ENCODE measurements at regions not wholly inside any gene's neighbourhood (a gene's known extent, or its start where the extent isn't known, plus 50 kb on each side); places are given as distances from the start of the nearest gene placed in this dataset.

DNA sequence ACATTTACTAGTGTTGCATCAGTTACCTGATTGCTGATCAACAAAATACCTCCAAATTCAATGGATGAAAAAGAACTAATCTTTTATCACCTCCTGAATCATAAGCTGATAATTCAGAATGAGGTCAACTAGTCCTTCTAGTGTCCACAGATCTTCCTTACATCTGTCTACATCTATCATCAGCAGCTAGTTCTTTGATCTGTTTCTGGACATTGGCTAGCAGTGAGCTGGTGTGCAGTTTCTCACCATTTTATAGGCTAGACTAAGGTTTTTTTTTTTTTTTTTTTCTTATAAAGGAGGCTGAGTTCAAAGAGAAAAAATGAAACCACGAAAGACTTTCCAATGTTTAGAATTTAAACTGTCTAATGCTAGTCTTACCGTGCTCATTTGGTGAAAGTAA, 534.3 kb upstream of the ST8SIA4 start:
- TF ChIP-seq, protein P1, sequence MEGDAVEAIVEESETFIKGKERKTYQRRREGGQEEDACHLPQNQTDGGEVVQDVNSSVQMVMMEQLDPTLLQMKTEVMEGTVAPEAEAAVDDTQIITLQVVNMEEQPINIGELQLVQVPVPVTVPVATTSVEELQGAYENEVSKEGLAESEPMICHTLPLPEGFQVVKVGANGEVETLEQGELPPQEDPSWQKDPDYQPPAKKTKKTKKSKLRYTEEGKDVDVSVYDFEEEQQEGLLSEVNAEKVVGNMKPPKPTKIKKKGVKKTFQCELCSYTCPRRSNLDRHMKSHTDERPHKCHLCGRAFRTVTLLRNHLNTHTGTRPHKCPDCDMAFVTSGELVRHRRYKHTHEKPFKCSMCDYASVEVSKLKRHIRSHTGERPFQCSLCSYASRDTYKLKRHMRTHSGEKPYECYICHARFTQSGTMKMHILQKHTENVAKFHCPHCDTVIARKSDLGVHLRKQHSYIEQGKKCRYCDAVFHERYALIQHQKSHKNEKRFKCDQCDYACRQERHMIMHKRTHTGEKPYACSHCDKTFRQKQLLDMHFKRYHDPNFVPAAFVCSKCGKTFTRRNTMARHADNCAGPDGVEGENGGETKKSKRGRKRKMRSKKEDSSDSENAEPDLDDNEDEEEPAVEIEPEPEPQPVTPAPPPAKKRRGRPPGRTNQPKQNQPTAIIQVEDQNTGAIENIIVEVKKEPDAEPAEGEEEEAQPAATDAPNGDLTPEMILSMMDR (IDR thresholded peaks at IDR 0.05) = no peak
- no peaks in the 10 kb centered on the region for H3K27me3 Mint-ChIP-seq
- DNase-seq (no peak), ATAC-seq (no peak)
- no peaks in the 10 kb centered on the region for H3K9me3 Mint-ChIP-seq
- intact Hi-C loops (cut with micrococcal nuclease) = no loop called here
- no peaks in the 10 kb centered on the region for H3K4me1 Mint-ChIP-seq (ENCODE audit: low read depth)
- H3K36me3 Mint-ChIP-seq (ENCODE audit: low read depth) = no peaks in the 10 kb centered on the region
- H3K4me3 Mint-ChIP-seq = no peak overlapping the region
- CTCF ChIA-PET = no interaction called here
- H3K27ac Mint-ChIP-seq = no peak overlapping the region
- POLR2A ChIA-PET = no interaction called here

DNA sequence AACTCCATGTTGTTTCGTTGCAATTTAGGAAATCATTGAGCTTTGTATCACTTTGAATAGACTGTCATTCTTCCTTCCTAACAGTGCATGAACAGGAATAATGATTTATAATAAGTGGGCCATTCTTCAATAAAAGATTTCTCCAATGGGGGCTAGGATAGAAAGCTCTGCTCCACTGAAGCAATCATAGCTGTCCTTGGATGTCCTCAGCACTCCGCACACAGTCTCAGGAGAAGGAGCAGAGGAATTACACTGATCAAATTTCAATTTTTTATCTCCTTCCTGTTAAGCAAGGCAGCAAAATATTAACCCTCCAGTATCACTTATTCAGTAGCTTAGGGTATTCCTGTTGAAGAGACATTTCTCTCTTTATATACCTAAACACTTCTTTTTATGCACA, 532.7 kb upstream of the ST8SIA4 start:
- H3K4me1 Mint-ChIP-seq (ENCODE audit: low read depth) = no peaks in the 10 kb centered on the region
- intact Hi-C loops (cut with micrococcal nuclease) = no loop called here

DNA sequence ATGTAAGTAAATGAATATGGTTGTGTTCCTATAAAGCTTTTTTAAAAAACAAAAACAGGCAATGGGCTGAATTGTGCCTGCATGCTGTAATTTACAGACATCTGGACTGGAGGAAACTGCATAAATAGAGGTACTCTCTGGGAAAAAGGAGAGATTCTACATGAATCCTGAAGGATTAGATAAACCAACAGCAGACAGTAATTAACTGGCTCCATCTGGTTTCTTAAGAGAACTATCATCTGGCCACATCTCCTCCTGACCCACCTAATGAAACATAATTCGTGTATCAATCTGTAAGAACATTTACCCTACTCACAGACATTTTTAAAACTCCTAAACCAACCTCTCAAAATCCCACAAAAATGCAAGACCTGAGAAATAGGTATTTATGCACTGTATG, 528.1 kb upstream of the ST8SIA4 start:
- CTCF ChIA-PET = no interaction called here
- Mint-ChIP-seq H3K4me1 (ENCODE audit: low read depth) (no peaks in the 10 kb centered on the region), H3K4me3 (no peak overlapping the region)

More for the DNA sequence above, 532.7 kb upstream of the ST8SIA4 start:
- no peak for DNase-seq
- Mint-ChIP-seq H3K27ac (no peak overlapping the region), H3K4me3 (no peak overlapping the region), H3K36me3 (ENCODE audit: low read depth) (no peaks in the 10 kb centered on the region), H3K27me3 (no peaks in the 10 kb centered on the region), H3K9me3 (peaks cover under 1% of the 10 kb centered on the region)
- ChIA-PET POLR2A (no interaction called here), CTCF (no interaction called here)
- no peak for ATAC-seq
- TF ChIP-seq, protein P1 (IDR thresholded peaks at IDR 0.05) = no peak

DNA sequence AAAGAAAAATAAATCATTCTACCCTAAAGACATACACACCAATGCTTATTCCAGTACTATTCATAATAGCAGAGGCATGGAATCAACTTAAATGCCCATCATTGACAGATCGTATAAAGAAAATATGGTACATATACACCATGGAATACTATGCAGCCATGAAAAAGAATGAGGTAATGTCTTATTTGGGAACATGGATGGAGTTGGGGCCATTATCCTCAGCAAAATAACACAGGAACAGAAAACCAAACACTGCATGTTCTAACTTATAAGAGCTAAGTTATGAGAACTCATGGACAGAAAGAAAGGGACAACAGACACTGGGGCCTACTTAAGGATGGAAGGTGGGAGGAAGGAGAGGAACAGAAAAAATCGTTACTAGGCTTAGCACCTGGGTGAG, 527.5 kb upstream of the ST8SIA4 start:
- Mint-ChIP-seq H3K9me3 (peaks cover 5% of the 10 kb centered on the region), H3K36me3 (ENCODE audit: low read depth) (no peaks in the 10 kb centered on the region), H3K27ac (no peak overlapping the region), H3K27me3 (no peaks in the 10 kb centered on the region), H3K4me1 (ENCODE audit: low read depth) (no peaks in the 10 kb centered on the region), H3K4me3 (no peak overlapping the region)
- TF ChIP-seq, protein P1 (IDR thresholded peaks at IDR 0.05) = no peak
- DNase-seq (no peak), ATAC-seq (no peak)
- ChIA-PET CTCF (no interaction called here), POLR2A (no interaction called here)
- intact Hi-C loops (cut with micrococcal nuclease) = no loop called here

More for the DNA sequence above, 528.1 kb upstream of the ST8SIA4 start:
- DNase-seq = no peak
- ATAC-seq = no peak
- intact Hi-C loops (cut with micrococcal nuclease) = no loop called here
- TF ChIP-seq, protein P1 (IDR thresholded peaks at IDR 0.05) = no peak
- H3K36me3 Mint-ChIP-seq (ENCODE audit: low read depth) = no peaks in the 10 kb centered on the region
- POLR2A ChIA-PET = no interaction called here
- H3K27ac Mint-ChIP-seq = no peak overlapping the region
- H3K27me3 Mint-ChIP-seq = no peaks in the 10 kb centered on the region
- peaks cover 5% of the 10 kb centered on the region for H3K9me3 Mint-ChIP-seq

DNA sequence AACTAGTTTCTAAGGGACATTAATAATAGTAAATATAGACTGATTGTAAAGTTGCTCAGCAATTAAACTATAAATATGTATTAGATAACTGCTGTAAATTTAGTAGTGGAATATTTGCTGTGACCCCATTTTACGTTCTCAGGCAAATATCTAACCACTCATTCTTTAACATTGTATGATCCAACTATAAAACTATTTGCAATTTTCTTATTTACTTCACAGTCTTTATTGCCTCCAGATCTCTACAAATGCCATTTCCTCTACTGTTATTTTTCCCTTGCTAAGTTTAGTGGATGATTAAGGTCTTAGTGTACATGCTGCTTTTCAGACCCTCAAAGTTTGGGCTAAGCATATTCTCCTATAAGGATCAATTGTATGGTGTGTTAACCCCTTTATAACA, 526.2 kb upstream of the ST8SIA4 start:
- intact Hi-C loops (cut with micrococcal nuclease) = no loop called here
- no peak for ATAC-seq
- Mint-ChIP-seq H3K9me3 (peaks cover 5% of the 10 kb centered on the region), H3K36me3 (ENCODE audit: low read depth) (no peaks in the 10 kb centered on the region), H3K27me3 (no peaks in the 10 kb centered on the region), H3K4me3 (no peak overlapping the region), H3K4me1 (ENCODE audit: low read depth) (no peaks in the 10 kb centered on the region), H3K27ac (no peak overlapping the region)
- CTCF ChIA-PET = no interaction called here
- no peak for DNase-seq
- POLR2A ChIA-PET = no interaction called here
- TF ChIP-seq, protein P1 (IDR thresholded peaks at IDR 0.05) = no peak
